NCI-H2081 treated with DMSO at 0.1 percent for 48 hours (cell line): ENCODE measurements at regions not wholly inside any gene's neighbourhood (a gene's known extent, or its start where the extent isn't known, plus 50 kb on each side); places are given as distances from the start of the nearest gene placed in this dataset.
A peak's percentile ranks its signal among the peaks of the same experiment; 100 is the strongest.

Experiments
- DNase-seq: peaks from one replicate; lab custom pipeline; 2025; lab: John Stamatoyannopoulos, UW

- DNase-seq, result no peak
Measured at GRCh38 chr4:189032606-189033338, 893.5 kb downstream of the TRIML1 start.

DNA sequence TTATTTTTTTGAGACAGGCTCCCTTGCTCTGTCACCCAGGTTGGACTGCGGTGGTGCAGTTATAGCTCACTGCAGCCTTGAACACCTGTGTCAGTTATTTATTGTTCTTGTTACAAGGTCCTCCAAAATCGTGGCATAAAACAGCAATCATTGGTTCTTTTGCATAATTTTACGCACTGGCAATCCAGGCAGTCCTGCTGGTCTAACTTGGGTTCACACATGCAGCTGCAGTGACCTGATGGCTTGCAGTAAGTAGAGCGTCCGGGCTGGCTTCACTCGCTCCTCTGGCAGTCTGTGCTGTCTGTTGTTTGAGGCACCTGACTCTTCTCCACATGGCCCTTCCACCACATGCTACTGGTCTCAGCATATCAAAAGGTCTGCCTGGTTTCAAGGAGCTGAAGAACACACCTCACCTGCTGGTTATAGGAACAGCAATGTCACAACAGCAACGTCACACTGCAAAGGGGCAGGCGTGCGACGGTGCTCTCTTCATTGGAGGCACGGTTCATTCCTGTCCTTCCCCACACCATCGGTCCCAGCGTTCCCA is 894.6 kb downstream of the TRIML1 start:
- DNase-seq, result no peak

DNA sequence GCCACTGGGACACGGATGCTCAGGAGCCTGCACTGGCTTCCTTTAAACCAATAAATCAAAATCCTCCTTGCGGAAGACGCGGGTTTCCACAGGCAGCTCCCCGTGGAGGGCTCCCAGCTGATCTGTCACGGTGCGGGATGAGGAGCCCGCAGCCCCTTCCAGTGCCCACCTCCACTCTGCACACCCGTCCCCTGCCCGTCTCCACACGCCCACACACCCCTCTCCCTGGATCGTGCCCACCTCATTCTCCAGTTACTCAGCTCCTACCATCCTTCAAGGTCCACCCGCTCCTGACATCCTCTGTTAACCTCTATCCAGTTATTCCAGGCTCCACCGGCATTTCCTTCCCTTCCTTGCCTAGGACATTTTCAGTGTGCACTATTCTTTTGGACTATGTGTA is 895.9 kb downstream of the TRIML1 start:
- DNase-seq, result no peak

DNA sequence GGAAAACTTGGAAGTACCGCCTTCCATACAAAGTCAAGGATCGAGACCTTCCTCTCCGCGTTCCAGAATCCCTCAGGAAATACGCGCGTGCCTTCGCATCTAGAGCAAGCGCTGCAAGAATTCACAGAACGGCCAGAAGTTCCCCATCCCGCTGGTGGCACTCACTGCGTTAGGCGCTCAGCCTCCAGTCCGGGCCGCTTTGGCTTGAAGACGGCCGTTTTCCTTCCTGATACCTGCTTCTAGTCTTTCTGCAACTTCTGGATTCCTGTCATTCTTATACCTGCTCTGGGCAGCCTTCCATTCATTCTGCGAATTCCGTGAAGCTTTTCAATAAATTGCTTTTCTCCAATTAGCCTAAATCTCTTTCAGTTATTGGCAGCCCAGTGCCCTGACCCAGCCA is 896.4 kb downstream of the TRIML1 start:
- no peak for DNase-seq

DNA sequence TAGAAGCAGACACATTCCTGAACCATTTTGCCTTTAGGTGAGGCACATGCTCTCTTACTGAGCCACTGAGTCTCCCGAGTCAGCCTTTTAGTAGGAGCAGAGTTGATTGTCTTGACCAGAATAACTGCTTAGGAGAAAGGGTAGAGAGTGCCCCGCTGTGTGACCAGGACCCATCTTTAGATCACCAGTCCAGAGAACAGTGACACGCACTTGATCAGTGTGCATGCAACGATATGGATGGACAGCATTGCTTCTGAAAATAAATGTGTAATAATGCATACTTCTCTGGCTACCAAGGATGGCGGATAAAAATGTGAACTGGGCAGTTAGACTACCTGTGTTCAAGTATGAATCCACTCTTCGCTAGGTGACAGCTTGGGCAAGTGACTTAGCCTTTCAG is 897.7 kb downstream of the TRIML1 start:
- no peak for DNase-seq

DNA sequence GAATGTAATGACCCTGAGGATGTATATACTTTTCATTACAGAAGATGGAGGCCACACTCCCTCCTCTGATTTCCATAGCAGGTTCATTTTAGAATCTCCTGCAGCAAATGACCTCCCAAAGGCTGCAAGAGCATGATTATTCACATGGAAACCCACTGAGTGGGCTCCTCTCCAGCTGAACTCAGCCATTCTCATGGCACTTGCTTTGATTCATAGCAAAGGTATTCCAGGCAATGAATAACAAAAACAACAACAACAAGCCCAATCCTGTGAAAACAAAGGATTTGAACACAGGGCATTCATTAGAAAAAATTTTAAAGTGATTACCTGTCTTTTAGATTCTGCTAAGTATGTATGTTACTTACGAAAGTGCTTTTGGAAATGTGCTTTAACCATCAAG is 894.0 kb upstream of the FRG1 start:
- no peak for DNase-seq

GRCh38 chr4:189048119-189048518 is 892.6 kb upstream of the FRG1 start:
- no peak for DNase-seq

DNA sequence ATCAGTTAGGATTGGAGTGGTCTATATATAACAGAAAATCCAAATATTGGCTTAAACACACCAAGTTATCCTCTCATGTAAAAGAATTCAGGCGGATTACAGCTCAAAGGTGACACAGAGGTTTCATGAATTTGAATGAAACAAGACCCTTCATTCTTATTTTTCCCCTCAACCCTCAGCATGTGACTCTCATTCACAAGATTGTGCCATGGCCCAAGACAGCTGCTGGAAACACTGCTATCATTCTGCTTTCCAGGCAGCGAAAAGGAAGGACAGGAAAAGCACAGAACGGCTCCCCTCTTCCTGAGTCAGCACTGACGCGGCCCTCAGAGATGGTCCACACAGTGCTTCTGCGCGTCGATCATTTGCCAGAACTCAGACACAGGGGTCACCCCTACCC is 891.0 kb upstream of the FRG1 start:
- no peak for DNase-seq

DNA sequence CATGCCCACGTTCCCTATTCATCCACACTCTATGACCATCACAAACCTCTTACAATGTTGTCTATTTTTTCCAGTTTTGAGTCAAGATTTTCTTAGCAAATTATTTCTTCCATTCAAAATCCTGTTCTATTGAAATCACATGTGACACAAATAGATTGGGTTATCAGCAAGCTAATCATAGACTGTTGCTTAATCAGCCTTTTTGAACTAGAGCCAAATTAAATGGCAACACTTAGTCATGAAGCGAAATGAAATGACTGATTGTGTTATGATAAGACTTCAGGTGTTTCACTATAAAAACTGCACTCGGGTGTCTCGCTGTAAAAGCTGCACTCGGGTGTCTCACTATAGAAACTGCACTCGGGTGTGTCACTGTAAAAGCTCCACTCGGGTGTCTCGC is 890.0 kb upstream of the FRG1 start:
- no peak for DNase-seq

DNA sequence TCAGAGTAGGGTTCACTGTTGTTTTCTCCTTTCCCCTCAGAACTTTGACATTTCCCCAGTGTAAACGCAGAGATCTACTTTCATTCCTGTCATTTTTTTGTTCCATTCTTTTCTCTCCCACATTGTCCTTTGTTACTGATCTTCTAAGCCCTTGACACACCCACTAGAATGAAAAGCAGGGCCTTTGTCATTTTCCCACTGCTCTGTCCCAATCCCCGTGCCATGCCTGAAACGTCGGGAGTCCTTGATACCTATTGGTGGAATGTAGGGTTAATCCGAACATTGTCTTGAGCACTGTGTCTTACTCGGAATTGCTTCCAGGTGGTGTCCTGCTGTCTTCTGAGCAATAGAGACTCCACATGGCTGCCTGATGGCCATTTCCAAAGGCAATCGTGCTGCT is 887.1 kb upstream of the FRG1 start:
- DNase-seq, result no peak

GRCh38 chr4:189060104-189060503 is 880.6 kb upstream of the FRG1 start:
- no peak for DNase-seq

- DNase-seq, result no peak
Measured at GRCh38 chr4:189062047-189062820, 878.4 kb upstream of the FRG1 start.

DNA sequence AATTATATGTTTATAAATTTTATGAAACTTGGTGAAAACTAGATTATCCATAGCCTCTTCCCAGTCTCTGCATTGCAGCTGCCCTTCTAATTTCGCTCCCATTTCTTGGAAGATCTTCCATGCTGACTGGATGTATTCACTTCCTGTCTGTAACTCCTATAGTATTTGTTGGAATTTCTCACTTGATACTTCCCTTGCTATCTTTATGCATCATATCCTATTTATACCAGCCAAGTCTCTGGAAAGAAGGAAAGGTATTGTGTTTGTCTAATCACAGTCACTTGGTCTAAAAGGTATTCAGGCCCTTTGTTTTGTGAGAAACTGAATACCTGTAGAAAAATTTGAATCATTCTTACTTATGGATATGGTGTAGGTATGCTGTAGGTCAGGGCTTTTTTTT is 870.9 kb upstream of the FRG1 start:
- no peak for DNase-seq

GRCh38 chr4:189071241-189071640 is 869.4 kb upstream of the FRG1 start:
- DNase-seq, result no peak

- no peak for DNase-seq
Measured at GRCh38 chr4:189073739-189074138, 866.9 kb upstream of the FRG1 start.

GRCh38 chr4:189081826-189082225 is 858.8 kb upstream of the FRG1 start:
- DNase-seq, result no peak

- DNase-seq, result no peak
Measured at GRCh38 chr4:189083769-189084168, 856.9 kb upstream of the FRG1 start.

GRCh38 chr4:189084671-189085070 is 856.0 kb upstream of the FRG1 start:
- DNase-seq, result no peak

- no peak for DNase-seq
Measured at GRCh38 chr4:189087971-189088370, 852.7 kb upstream of the FRG1 start.

DNA sequence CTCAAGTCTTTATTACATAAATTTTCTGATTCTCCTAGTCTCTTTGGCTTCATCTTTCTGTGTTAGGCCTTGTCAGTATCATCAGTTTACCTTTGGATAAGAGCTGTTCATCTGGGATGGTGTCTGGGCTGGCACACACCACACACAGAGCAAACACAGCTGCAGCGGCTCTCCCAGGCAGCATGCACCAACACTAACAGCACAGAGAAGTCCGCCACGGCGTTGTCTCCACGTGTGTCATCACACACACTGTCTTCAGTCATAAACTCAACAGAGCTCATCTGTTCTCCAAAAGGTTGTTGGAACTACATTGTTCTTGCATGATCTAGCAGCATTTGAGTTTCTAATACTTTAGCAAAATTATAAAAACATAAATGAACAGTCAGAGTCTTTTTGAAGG is 851.9 kb upstream of the FRG1 start:
- peak; percentile 16 for DNase-seq

DNA sequence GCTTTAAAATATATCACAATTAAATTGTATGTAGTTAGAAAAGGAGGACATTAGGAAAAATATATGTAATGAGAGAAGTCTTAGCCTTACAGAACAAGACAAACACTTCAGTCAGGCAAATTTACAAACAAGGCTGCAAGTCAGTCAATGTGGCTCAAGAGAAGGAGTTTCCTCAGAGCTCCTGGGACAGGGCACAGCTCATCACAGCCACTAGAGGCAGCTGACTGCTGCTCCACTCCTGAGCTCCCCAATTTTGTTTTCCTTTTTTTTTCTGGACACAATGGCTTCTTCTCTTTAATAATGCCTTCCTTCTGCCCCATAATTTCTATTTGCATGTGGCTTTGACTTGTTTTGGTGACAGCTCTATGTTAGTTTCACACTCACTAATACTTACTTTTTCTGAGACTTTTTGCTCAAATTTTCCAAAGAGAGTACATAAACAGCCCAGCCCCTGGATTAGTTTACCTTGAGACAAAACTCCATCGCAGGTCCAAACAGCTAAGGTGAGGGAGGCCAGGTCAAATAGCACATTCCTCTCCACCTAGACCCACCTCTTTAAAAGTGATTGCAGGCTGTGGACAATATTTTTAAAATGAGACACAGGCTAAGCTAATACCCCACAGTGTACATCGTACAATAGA is 850.4 kb upstream of the FRG1 start:
- DNase-seq, result no peak

- no peak for DNase-seq
Measured at GRCh38 chr4:189092581-189092980, 848.1 kb upstream of the FRG1 start.

GRCh38 chr4:189096108-189096507 is 844.6 kb upstream of the FRG1 start:
- no peak for DNase-seq
